ENCODE measurements at regions not wholly inside any gene's neighbourhood (a gene's known extent, or its start where the extent isn't known, plus 50 kb on each side); places are given as distances from the start of the nearest gene placed in this dataset.
"Not testable (repeated sequence)": the region's sequence is repeated elsewhere in the genome, so short reads cannot be mapped to it uniquely, and the experiment has no call there.

DNA sequence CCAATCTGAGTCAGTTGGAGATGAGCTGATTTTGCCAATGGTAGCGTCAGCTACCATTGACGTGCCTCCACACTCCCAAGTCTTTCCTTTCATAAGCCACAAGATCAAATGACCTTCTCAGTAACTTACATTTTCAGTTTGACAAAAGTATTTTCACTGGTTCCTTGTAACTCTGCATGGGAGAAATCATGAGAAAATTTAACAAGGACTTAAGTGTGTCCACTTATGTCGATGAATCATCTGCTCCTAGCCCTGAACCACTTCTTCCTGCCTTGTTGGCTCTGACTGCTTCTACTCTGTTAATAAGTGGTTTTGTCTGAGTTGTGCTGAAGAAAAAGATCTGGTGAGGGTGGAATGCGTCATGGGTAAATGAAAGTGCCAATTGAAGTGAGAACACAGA lies 101.2 kb downstream of the NFKBIZ start:
- no peak for DNase-seq (ENCODE audit: low read depth)

DNA sequence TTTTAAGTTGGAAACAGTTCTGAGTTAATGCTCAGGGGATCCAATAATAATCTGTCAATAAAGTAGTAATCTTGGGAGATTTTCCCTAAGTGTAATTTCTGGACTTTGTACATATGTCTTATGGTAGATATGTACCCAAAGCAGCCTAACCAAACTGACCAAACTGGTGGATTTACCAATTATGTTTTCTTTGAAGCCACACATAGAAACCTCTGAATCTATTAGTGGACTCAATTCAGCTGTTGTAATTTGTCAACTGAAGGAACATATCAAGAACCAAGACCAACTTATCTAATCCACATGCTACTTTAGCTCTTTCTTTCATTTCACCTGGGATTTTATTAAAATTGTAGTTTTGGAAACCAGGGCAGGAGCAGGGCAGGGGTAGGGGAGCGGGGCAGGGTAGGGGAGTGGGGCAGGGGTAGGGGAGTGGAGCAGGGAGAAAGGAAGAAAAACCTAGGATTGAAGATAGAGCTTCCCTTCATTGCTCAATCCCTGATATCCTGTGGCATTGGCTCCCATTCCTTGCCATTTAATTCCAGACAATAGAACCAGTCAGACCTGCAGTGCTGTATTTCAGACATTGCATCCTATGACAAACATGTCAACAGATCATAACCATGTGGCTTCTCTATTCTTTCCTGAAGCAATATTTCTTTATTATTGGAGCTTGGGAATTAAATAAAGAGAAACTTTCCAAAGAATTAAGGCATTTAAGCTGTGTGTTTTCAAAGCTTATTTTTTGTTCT lies 101.8 kb downstream of the NFKBIZ start:
- DNase-seq (ENCODE audit: low read depth): no peak

DNA sequence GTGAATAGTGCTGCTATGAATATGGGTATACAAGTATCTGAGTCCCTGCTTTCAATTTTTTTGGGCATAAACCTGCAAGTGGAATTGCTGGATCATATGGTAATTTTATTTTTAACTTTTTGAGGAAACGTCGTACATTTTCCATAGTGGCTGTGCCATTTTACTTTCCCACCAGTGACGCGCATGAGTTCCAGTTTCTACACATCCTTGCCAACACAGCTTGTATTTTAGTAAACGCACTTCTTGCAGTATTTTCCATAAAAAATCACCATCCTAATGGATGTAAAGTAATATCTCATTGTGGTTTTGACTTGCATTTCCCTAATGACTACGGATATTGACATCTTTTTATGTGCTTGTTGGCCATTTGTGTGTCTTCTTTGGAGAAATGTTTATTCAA lies 105.0 kb downstream of the NFKBIZ start:
- DNase-seq (ENCODE audit: low read depth): no peak

DNA sequence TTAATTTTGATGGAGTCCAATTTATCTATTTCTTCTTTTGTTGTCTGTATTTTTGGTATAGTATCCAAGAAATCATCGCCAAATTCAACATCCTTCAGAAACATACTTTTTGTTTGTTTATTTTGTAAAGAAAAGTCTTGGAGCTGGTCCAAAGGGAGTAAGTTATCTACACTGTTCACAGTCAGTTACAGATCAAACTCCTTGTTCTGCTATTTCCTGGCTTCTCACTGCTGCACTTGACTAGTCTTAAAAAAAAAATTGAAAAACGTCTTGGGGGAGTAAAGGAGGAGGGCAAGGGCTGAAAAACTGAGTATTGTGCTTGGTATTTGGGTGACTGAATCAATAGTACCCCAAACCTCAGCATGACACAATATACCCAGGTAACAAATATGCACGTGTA lies 105.6 kb downstream of the NFKBIZ start:
- no peak for DNase-seq (ENCODE audit: low read depth)

DNA sequence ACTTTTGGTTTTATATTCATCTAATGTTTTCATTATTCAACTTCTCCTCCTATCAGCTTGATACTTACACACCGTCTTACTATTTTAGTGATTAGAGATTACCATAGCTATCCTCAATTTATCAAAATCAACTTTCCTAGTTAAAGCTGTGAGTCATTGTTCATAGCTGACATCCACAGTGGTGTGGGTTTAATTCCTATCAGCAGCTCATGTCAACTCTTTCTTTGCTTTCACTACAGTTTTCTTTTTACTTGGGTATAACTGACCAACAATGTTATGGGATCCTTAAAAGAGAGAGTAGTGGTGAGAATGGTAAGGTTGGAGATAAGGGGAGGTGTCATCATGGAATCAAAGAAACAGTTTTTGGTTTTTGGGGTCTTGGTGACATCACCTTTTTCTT lies 112.7 kb downstream of the NFKBIZ start:
- no peak for DNase-seq (ENCODE audit: low read depth)

DNA sequence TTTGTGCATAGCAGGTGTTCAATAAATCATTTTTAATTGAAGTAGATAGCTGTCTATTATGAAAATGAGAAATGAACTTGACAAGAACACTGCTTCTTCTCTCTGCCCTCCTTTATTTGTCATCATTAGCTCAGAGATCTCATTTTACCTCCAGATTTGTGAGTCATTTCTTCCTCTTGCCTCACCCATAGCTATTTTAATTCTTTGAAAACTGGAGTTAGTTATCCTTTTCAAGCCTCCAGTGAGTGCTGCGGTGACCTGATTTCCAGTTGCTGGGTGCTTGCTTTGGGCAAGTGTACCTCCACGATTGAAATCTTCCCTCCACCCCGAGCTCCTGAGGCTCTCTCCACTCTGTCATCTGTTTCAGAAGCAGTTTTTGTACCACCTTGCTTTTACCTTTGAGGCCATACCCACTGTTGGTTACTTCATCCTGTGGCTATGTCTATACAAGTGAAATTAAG lies 114.6 kb downstream of the NFKBIZ start:
- DNase-seq (ENCODE audit: low read depth): no peak

DNA sequence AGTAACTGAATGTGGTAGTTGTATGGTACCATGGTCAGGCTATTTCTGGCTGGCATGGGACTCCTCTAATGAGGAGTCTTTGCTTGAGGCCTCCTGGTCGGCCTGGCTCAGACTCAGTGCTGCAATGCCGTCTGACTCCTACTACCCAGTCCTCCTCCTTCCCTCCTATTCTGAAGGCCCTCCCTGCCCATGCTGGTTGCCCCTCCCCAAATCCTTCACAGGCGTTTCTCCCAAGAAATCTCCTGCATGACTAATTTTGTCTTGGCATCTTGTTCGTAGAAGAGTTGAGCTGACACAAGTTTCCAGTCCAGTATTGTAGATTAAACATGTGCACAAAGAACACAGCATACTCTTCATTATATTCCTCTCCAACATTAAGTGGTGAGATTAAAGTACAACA lies 115.5 kb downstream of the NFKBIZ start:
- no peak for DNase-seq (ENCODE audit: low read depth)

DNA sequence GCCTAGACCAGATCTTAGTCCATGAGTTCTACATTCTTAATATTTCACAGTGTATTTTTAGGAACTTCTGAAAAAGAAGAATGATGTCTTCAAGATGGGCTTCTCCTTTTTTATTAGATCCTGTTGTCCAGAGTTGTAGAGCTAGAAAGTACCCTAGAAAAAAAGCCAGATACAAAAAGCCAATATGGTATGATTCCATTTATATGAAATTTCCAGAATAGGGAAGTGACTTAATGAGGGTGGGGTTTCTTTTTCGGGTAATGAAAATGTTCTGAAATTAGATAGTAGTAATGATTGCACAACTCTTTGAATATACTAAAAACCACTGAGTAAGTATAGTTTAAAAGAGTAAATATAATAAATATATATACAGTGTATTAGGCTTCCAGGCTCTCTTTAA lies 116.9 kb downstream of the NFKBIZ start:
- no peak for DNase-seq (ENCODE audit: low read depth)

DNA sequence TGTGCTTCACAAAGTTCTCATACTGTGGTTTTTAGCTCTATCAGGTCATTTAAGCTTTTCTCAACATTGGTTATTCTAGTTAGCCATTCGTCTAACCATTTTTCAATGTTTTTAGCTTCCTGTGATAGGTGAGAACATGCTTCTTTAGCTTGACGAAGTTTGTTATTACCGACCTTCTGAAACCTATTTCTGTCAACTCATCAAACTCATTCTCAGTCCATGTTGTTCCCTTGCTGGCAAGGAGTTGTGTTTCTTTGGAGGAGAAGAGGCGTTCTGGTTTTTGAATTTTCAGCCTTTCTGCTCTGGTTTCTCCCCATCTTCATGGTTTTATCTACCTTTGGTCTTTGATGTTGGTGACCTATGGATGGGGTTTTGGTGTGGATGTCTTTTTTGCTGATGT lies 120.9 kb downstream of the NFKBIZ start:
- DNase-seq (ENCODE audit: low read depth): no peak

DNA sequence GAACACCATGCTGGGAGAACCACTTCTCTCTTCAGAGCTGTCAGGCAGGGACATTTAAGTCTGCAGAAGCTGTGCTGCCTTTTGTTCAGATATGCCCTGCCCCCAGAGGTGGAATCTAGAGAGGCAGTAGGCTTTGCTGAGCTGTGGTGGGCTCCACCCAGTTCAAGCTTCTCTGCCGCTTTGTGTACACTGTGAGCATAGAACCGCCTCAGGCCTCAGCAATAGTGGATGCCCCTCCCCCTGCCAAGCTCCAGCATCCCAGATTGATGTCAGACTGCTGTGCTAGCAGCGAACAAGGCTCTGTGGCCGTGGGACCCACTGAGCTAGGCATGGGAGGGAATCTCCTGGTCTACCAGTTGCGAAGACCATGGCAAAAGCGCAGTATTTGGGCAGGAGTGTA lies 121.6 kb downstream of the NFKBIZ start:
- DNase-seq (ENCODE audit: low read depth): no peak

DNA sequence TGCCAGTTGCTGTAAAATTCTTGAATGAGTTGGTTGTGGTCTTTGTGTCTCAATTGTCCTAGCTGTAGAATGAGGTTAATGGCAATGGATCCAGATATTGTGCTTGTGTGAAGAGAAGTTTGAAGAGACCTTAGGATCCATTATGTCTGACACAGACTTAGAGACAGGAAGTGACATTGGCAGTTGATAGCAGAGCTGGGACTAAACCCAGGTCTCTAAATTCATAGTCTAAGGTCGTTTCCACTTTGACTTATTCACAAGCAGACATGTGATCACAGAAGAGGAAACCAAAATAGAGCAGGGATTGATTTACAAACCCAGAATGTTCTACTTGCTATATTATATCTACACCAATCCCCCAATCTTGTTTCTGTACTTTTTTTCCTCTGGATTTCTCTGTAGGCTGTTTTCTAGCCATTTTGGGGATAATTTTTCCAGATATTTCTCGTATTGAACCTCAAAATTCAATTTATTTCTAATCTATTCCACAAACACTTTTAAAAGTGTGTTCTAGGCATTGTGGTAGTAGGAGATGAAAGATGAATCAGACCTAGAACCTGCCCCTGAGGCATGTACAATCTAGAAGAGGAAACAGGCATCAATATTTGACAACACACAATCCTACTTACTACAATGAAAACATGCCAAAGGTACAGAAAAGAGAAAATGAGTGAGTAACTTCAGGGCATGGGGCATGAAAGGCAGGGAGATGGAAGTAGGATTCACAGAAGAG lies 123.3 kb downstream of the NFKBIZ start:
- no peak for DNase-seq (ENCODE audit: low read depth)

DNA sequence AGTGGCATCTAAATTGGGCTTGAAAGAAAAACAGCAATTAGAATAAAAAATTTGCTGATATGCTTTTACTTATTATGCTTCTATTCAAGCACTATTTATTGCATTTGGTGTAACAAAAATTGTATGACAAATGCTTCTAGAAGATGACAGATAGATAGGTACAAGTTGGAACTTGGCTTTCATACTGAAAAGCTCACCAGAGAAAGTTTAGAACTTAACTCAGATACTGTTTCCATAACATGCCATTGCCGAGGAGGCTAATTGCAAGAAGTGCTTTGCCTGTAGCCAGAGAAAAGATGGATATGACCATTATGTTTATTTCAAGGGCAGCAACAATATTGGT lies 123.8 kb downstream of the NFKBIZ start:
- DNase-seq (ENCODE audit: low read depth): no peak

DNA sequence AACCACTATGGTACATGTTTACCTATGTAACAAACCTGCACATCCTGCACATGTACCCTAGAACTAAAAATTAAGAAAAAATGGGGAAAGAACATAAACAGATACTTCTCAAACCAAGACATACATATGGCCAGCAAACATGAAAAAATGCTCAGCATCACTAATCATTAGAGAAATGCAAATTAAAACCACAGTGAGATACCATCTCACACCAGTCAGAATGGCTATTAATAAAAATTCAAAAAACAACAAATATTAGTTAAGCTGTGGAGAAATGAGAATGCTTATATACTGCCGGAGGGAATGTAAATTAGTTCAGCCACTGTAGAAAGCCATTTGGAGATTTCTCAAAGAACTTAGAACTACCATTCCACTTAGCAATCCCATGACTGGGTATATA lies 126.1 kb downstream of the NFKBIZ start:
- DNase-seq (ENCODE audit: low read depth): not testable (repeated sequence)

DNA sequence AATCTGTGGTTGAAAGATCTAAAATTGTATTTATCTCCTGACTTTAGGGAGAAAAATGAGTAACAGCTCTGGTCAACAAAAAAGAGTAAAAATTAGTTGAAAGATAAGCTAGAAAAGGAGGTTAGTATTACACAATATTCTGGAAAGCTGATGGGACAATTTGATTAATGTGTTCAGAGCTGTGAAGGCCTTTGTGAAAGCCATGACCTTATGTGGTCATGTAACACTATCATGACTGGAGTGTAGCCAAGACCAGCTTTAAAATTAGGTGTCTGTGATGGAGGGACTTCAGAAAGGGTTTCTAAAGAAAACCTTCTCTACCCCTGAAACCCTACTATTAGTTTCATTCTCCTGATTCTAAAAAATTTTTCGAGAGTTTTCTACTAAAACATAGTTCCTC lies 127.2 kb downstream of the NFKBIZ start:
- no peak for DNase-seq (ENCODE audit: low read depth)

DNA sequence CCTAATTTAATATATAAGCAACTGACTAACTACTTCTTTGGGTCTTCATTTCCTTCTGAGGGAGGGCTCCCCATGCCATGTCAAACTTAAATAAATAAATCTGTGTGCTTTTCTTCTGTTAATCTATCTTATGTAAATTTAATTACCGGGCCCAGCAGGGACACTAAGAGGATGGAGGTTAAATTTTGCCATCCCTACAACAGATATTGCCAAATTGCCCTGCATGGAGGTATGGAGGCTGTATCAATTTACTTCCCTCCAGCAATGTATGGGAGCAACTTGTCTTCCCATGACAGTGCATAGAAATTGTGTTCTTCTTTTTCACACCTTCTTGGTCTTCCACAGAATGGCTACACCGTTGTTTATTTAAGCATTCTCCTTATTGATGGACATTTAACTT lies 129.0 kb downstream of the NFKBIZ start:
- no peak for DNase-seq (ENCODE audit: low read depth)

DNA sequence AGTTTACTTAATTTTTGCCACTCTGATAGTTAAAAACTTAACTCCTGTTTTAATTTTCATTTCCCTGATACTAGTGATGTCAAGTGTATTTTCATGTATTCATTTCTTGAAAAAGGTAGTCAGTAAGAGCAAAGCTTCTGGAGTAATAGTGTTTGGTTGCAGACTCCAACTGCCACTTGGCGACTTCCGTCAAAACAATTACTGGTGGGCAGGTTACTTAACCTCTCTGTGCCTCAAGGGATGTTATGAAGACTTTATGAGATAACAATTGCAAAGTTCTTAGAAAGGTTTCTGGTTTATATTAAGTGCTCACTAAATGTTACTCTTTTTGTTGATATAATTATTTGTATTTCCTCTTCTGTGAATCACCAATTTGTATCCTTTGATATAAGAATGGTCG lies 129.7 kb downstream of the NFKBIZ start:
- no peak for DNase-seq (ENCODE audit: low read depth)

DNA sequence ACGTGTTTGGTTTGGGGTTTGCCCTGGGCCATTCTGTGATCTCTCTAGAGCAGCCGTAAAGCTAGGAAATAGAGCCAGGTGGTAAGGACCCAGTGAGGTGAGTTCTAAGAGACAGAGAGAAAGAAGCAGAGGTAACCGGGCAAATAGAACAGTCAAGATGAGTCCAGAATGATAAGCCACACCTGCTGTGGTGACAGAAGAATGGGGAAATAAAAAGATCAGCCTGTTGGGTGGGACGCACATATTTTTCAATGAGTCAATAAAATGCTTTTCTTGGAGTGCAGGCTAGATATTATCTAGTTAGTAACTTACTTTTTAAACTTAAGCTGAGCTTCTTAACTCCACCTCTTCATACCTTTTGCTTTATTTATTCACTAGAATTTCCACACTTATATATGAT lies 135.0 kb downstream of the NFKBIZ start:
- DNase-seq (ENCODE audit: low read depth): no peak

DNA sequence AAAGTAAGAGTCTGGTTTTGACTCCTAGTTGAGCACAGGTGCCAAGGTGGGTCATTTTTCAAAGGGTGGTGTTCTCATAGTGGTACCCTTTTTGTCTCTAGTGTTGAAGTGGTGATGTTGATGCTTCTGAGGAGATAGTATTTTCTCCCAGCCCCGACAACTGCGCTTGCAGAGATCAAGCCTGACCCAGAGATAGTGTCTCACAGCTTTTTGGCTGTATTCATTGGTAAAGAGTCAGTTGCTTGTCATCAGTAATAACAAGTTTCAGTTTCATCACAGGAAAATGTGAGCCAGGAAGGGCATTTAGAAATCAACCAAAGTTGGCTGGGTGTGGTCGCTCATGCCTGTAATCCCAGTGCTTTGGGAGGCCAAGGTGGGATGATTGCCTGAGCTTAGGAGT lies 139.3 kb downstream of the NFKBIZ start:
- no peak for DNase-seq (ENCODE audit: low read depth)

DNA sequence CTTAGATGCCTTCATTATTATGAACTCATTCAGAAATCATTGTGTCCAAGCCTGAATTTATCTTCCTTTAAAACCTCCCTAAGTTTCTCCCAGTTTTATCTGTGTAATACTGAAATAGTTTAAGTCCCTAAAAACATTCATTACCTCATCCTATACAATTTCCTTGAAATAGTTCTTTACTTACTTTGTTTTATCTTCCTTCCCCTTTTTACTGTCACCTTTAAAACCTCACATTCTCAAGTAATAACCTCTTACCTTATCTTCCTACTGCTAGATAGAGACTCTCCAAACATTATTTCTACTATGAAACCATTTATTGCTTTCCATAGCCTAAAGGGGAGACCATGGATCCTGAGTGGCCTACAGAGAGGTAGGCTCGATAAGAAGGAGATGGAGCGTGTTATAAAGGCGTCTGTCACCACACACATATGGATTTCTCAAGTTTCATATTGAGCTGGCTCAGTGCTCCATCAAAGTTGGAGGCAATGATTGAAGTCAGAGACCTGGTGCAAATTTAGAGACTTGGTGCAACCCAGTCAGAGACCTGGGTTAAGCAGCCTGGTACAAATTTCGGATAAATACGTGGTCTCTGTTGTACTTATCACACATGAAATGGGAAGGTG lies 140.4 kb downstream of the NFKBIZ start:
- DNase-seq (ENCODE audit: low read depth): no peak

DNA sequence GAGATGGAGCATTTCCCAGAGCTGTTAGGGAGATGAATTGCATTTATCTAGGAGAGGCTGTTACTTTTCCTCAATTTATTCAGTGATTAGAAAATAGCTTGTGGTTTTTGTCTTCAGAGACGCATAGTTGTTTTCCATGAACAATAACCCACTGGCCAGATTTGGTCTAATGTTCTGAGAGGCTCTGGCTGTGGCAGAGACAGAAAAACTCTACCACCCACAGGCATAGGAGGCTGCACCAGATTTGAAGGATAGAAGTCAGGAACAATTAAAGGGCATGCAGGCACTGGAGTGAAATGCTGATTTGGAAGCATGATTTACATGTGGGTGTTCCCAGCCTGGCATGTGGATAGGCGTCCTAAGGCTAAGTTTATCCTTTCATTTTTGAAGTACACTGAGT lies 143.5 kb downstream of the NFKBIZ start:
- DNase-seq (ENCODE audit: low read depth): no peak

DNA sequence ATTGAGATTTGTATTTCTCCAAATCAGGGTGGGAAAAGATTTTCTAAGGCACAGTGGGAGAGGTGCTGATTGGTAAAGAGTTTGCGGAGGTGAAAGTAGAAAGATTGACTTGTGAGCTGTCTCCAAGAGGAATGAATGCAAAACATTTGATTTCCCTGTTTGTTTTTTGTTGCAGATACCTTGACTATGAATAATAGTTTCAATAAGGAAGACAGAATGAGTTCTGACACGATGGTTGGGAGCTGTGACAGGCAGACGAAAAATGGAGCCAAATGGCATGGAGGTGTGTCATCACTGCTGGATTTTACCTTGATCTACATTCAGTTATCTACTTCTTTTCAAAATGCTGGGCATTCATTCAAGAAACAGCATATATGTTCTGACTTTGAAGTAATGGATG lies 145.1 kb downstream of the NFKBIZ start:
- no peak for DNase-seq (ENCODE audit: low read depth)

DNA sequence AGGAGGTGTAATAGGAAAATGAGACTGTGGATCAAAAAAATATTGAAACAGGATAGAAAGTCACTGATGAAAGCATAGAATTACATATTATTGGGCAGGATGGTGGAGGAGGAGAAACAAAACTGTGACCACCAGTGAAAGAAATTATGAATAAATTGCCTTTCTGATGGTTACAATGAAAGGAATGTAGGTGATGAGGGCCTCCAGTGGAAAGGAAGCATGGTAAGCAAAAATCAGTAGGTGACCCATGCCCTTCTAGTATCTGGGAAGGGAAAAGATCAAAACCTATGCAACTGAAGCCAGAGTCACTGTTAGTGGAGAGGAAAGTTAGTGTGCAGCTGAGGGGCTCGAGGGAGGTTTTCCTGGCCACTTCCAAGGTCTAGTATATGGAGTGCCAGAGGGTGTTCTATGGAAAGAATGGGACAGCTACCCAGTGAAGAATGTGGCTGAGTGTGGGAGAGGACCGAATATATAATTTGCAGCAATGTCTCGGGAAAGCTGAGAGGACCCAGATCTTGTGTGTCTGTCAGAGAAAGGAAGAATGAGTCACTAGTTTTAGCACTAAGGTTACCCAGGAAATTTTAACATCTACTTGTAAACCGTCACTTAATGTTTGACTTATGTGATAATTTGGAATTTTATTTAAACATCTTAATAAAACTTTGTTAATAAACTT lies 146.2 kb downstream of the NFKBIZ start:
- DNase-seq (ENCODE audit: low read depth): no peak

DNA sequence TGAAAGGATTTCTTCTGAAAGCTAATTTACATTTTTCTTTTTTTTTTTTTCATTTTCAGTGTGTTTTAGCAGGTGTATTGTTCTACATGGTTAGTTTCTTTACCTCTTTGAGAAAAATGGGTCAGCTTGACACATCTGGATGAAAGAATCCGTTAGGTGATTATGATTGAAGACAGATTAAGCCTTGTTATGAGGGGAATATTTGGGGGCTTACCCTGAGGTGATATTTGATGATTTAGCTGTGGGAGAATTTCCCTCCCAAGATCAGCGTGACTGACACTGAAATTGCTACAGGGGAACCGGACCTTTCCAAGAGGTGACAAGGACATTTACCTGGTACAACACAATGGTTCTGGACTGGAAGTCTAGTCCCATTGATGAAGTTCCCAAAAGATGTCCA lies 147.5 kb downstream of the NFKBIZ start:
- no peak for DNase-seq (ENCODE audit: low read depth)

Measured in forelimb muscle (tissue), 1 donor.